GM18508 (cell line): ENCODE measurements at regions not wholly inside any gene's neighbourhood (a gene's known extent, or its start where the extent isn't known, plus 50 kb on each side); places are given as distances from the start of the nearest gene placed in this dataset.

Experiments used
- ATAC-seq: cut with Tn5 transposase; IDR thresholded peaks from one replicate; pipeline ENCODE4 v1.9.1; 2021; ENCODE audit warnings: moderate number of reproducible peaks; ENCODE audit not compliant: insufficient read depth, unreplicated experiment

DNA sequence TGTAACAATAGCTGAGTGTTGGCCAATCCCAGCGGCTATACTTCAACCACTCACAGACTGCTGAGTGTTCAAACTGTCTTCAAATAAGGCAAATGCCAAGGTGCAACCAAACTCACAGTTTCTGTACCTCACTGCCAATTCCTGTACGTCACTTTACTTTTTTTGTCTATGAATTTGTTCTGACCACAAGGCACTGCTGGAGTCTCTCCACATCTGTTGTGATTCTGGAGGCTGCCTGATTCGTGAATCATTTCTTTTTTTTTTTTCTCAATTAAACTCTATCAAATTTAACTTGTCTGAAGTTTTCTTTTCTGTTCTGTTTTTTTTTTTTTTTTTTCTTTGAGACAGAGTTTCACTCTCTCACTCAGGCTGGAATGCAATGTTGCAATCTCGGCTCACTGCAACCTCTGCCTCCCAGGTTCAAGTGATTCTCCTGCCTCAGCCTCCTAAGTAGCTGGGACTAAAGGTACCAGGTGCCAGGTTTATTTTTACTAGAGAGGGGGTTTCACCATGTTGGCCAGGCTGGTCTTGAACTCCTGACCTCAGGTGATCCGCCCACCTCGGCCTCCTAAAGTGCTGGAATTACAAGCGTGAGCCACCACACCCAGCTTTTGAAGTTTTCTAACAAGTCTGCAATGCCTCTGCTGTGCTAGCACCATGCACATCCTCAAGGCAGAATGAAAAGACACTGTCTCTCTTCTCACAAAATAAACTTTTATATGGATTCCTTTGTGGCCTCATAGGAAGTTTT lies 401.7 kb downstream of the IRS2 start:
- no peak for ATAC-seq

DNA sequence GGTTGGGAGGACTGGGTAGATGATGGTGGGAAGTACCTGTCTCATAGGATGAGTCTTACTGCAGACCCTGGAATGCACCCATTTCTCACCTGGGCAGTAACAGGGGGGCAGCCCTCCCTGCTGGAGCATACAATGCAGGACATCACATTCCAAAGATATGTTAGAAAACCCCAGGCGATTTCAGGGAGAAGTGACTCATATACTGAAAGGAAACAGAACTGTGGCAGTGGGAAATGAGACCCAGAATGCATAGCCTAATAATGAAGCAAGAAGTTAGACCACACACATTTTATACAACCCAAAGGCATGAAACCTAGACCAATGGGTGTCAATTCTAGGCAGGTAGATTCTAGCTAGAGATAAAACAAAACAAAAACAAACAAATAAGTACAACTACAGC lies 402.7 kb downstream of the IRS2 start:
- ATAC-seq = no peak

DNA sequence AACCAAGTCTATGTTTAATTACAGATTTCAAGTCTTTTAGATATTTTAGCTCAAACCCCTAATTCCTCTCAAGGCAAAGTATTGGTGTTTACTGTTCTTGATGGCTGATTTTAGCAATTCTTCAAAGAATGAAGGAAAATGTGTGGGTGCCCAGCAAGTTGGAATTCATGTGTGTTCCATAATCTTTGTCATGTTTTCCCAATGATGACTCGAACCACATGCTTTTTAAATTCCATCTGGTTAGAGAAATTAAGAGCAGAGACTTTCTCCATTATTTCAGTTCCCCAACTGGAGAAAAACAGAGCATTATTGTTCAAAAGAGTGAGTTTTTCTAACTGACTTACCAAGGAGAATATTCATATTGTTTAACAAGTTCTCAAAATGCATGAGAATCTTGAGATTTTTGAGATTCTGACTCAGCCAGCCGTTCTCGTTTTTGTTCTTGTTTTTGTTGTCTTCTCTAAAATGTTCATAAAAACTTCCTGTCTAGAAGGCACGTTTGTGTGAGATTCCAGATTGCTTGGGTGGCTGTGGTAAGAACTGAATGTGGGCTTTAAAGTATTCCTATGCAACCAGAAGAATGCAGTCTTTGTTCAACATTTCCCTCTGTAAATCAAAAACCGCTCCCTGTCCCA lies 404.7 kb downstream of the IRS2 start:
- ATAC-seq = no peak

DNA sequence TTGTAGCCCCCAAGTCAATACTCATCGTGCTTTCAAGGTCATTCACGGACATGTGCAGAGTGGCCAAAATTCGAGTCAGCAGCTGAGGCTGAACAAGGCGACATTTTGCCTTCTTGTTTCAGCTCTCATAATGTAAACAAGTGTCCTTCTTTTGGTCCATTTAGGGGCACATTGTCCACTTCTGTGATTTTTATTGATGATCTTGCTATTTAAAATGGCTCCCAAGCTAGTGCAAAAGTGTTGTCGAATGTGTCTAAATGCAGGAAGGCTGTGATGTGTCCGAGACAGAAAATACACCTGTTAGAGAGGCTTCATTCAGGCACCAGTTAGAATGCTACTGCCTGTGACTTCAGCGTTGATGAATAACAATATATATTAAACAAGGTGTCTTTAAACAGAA lies 405.9 kb downstream of the IRS2 start:
- no peak for ATAC-seq

DNA sequence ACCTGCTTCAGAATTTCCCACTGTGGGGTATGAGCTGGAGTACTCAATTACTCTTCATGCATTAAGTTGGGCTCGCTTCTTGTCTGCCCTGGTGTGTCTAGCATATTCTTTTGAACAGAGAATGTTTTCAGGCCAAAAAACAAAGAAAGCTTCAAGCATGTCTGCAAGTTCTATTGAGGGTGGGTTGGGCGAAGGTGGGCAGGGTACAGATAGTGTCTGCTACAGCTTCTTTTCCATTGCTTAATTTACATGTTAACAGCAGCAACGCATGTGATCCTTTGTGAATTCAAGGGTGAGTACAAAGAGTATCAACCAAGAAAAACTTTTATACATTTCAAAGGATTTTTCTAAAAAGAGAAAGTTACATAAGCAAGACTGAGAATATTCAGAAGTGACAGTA lies 406.5 kb downstream of the IRS2 start:
- no peak for ATAC-seq

DNA sequence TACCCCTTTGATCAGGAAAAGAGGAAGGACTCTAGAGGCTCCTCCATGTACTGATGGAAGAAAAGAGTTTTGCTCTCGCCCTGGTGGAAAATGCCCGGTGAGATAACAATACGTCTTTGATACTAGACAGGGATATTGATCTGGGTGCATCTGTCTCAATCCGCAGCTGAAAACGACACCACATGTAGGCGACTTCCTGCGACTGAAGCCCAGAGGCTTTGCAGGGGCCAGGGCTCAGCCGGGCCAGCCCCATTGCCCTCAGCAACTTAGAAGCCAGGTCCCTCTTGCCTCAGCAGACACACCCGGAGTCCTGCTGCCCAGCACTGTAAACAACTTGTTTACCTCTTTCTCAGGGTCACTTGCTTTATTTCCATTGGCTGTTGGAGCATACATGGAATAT lies 409.4 kb downstream of the IRS2 start:
- ATAC-seq = no peak

DNA sequence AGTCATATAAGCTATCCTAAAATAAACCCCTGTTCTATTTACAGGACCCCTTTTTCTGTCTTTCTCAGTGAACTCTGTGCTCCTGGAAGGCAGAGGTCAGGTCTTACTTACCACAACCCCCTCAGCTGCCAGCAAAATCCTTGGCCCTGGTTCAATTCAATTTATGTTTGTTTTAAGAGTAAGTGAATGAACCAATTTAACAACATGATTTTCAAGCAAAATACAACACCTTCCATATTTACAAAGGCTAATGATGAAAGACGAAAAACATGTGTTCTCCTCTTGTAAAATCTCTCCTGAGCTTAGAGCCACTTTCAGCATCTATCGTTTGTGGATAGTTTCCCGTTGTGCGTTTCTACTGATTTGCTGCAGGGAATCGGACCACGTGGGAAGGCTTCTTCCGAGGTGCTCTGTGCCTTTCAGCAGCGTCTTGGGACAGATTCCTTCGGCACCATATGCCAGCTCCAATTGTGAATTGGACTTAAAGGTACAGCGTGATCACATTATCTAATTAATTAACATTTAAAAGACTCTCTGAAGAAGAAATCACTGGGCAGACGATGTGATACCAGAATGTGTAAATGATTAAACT lies 411.7 kb downstream of the IRS2 start:
- no peak for ATAC-seq

DNA sequence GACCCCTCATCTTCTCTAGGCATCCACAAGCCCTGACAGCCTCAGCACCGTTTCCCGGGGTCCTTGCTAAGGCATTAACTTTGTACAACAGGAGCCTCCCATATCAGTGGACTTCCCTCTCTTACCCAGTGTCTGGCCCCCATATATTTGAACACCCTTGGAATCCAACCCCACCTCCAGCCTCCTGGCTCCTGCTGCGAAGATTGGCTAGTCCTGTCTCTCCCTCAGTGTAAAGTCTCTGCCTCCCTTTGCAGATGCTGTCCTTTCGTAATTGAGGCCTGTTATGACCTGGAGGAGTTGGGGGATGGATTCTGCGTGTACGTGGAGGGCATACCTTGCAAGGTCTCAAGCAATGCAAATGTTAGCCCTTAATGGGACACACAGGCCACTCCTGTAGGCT lies 413.7 kb downstream of the IRS2 start:
- no peak for ATAC-seq

DNA sequence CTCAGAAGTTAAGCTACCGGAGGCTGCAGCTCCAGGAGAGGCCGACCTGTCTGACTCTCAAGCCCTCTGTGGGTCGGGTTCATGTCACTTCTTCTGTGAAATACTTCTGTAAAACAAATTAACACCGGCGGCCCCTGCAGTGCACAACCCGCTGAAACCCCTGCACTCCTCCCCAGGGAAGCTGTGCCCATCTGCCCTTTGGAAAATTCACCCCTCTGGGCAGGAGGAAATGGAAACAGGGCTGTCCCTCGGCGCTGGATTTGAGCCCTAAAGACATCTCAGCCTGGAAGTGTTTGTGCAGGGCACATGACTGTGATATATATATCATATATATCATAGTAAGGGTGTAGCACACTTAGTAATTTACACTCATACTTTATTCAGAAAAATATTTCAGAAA lies 415.3 kb downstream of the IRS2 start:
- ATAC-seq = no peak

DNA sequence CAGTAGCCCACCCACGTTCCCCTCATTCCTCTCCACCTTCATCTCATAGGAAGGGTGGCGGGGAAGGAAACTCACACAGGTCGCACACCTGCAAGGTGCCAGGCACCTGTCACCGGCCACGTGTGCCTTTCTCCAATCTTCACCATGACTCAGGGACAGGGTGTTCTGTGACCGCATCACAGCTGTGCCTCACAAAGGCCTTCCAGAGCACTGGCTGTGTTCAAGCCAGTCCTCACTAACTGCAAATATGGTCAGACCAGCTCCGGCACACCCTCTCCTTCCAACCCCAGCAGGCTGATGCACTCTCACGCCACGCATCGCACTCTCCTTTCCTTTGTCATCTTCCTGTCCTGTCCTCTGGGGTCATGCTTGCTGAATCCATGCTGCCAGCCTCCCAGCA lies 415.9 kb downstream of the IRS2 start:
- ATAC-seq = no peak

DNA sequence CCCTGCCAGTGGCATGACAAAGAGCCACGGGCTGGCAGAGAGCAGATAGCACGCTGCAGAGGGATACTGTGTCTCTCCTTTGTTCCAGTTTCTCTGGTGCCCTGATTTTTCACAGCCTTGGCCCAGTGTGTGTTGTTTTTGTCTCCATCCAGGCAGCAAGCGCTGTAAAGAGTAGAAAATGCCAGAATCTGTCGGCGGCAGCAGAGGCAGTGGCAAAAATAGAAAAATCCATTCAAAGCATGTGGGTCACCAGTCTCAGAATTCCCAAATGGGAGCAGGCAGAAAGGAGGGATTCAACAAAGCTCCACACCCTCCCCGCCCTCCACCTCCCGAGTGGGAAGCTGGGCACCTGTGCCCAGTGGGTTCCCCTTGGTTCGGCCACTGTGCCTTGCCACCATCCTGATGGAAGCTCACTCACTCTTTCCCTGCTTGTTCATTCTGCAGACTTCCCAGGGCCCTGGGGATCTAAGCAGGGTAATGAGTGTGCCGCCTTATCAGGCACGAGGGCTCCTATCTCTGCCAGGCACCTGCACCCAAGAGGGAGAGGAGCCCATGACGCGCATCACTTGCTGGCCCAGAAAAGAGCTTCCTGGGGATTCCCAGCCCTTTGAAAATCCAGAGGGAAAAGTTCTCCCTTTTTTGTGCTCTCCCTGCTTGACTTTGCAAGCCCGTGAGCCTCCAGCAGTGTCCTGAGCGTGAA lies 416.9 kb downstream of the IRS2 start:
- no peak for ATAC-seq

DNA sequence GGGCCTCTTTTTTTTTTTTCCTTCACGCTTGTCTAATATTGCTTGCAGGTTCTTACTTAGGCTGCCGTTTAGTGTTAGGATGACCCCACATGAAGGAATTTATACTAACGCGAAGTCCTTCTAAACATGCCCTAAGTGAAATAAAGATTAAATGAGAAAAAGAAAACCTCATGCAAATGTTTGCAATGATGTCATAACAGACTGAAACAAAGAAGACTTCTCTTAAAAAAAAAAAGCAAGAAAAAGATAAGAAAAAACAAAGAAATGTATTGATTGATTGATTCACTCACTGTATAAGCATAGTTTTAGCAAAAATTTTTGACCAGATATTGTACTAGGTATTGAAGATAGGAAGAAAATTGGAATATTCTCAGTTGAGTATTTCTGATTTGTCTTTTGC lies 418.2 kb downstream of the IRS2 start:
- ATAC-seq = no peak

DNA sequence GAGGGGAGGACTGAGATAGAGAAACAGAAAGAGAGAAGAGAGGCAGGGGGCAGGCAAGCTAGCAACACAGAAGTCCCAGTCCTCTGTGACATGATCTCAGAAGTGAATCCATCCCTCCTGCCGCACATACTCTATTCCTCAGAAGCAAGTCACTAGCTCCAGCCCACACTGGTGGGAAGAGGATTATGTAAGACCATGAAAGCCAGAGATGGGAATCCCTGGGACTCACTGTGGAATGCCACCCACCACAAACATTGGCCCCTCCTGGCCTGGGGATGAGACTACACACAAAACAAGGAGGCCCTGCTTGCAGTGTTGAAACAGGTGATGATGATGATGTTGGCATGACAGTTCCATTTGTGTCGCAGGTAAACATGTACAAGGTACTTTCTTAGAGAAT lies 419.9 kb downstream of the IRS2 start:
- ATAC-seq = no peak

DNA sequence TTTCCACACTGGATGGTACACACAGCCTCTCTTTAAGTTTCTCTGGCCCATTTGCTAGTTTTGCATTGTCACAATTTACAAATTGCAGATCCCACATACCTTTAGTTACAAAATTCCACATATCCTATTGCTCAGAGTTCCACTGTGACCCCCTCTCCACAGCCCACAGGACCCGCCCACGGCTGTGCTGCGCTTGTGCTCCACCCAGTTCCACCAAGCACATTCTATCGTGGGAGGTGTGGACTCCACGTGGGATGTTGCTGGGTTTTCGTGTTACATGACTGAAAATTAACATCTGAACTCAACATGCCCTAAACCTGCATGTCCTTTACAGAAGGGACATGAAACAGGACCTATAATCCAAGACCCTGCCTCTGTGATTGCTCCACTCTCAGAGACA lies 423.0 kb downstream of the IRS2 start:
- no peak for ATAC-seq

DNA sequence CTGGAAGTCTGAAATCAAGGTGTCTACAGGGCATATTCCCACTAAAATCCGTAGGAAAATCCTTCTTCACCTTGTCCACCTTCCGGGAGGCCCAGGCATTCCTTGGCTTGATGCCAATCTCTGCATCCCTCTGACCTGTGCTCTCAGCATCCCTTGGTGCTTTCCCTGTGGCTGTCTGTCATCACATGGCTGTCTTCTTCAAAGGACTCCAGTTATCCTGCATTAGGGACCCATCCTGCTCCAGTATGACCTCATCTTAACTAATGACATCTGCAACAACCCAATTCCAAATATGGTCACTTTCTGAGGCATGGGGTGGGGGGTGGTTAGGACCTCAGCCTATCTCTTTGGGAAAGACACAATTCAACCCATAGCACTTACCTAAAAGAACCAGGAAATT lies 423.8 kb downstream of the IRS2 start:
- ATAC-seq = no peak

DNA sequence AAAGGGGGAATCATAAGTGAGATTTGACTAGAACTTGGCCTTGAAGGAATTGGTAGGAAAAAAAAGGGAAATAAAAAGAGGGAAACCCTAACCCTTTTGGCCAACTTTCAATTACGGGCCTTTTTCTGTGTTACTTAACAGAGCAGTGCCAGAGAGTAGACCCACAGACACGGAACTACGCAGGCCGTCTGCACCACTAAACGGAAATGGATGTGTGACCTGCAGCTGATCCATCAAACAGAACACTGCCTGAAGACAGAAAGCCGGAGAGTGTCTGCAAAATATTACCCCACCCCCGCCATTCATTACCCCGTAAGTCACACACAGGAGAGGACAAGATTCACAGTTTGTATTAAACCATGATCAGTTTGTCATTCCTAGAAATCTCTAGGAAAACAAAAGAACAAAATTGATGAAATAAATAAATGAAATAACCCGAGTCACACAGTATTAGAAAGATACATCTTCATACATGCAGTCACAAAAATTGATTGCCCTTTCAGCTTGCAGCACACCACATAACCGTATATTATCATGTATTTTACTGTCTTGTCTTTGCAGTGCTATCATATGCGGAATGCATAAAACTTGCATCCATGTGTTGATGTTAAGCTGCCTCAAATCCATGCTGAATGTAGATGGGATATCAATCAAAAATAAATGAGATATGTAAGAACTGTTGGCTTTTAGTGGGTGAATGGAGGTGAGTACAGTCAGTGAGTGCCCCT lies 424.7 kb downstream of the IRS2 start:
- no peak for ATAC-seq

DNA sequence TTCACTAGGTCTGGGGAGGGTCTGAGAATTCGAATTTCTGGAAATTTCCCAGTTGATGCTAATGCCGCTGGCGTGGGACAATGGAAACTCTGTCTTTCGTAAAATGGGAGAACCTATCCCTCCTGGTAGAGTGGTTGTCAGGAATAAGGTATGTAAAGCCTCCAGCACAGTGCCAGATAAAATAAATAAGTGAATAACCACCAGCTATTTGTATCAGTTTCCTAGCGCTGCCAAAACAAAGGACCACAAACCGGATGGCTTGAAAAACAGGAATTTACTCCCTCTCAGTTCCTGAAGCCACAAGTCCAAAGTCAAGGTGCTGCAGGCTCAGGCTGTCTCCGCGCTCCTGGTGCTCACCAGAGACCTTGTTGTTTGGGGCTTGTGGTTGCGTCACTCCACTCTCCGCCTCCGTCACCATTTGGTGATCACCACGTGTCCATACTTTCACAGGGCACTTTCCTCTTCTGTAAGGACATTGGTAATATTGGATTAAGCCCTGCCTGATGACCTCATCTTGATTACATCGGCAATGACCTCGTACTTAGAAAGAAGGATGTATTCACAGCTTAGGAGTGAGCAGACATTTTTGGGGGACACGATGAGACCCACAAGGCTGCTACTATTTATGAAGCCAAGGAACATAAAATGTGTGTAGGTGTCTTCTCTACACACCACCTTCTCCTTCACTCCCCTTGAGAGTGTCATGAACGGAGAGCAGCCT lies 428.5 kb downstream of the IRS2 start:
- ATAC-seq = no peak

DNA sequence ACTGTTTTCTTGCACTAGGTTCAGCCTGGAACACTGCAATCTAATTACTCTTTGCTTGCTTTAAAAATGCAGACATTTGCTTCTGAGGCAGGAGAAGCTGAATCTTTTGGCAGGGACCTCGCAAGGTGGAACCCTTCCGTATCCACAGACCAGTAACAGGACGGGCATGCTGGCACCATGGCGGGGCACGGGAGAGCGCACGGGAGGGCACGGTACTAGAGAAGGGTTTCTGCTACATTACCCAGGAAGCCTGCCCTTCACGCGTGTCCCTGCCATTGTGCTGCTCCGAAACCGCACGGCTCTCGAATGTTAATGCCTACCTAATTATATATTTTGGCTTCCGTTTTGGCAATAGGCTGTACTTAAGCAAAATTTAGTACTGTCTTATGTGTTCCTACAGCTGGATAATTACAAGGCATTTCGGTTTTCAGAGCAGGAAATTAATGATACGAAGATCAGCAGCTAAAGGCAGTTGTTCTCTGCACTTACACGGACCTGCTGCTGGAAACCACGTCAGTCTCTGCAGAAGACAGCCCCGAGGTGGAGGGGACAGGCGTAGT lies 430.4 kb downstream of the IRS2 start:
- ATAC-seq = no peak

DNA sequence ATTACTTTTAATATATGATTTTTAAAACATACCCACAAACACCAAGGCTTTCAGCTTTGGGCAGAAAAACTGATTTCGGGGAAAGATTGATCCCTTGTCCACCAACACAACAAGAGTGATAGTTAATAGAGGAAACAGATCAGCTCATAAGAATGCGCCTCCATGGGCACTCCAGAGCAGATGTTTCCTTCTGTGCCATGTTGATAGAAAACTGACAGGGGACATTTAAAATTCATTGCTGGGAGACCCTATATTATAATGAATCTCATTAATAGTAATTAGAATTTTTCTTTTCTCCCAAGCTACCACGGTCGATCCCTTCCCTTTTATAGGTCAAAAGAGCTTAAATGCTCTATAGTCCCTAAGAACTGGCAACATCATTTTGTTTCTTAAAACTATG lies 431.2 kb downstream of the IRS2 start:
- ATAC-seq = no peak

DNA sequence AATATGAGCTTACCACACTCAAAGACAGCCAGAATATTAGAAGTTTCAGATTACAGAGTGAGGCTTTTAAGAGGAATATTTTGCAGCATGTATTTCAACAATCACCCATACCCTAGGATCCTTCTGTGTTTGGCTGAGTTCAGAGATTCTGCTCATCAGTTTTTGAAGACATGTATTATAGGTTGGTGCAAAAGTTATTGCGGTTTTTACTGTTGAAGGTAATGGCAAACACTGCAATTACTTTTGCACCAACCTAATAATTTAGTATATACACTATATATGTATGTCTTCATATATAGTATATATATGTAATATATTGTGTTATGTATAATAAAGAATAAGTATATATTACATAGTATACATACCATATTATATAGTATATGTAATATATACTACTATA lies 435.1 kb downstream of the IRS2 start:
- no peak for ATAC-seq
